PC-3 (cell line): ENCODE measurements at regions not wholly inside any gene's neighbourhood (a gene's known extent, or its start where the extent isn't known, plus 50 kb on each side); places are given as distances from the start of the nearest gene placed in this dataset.

ENCODE experiments used
- ATAC-seq: fragments of 200-7000 bp; cut with Tn5 transposase; 2 replicates; pipeline ENCODE4 v1.9.1; 2020; ENCODE audit warnings: mild to moderate bottlenecking, moderate library complexity
- BruUV-seq: library from RNA; stranded (reverse); fragments of 400-500 nt; replicated peaks from 2 replicates; lab custom pipeline; 2021; lab: Mats Ljungman, UMichigan
- CTCF ChIA-PET: fragments of 300-600 bp; sonication (Branson Sonifier 250); formaldehyde crosslinking; loops from one replicate; lab custom pipeline; 2022; ENCODE audit warnings: antibody characterized with exemption; lab: Charles Lee
- POLR2A ChIA-PET: fragments of 300-600 bp; sonication (Branson Sonifier 250); formaldehyde crosslinking; loops from one replicate; lab custom pipeline; 2022; ENCODE audit warnings: antibody characterized with exemption; ENCODE audit not compliant: unreplicated experiment; lab: Charles Lee
- DNase-seq: peaks from one replicate; pipeline ENCODE4 v3.0.0-alpha.2; 2015
- H2AFZ ChIP-seq: fragments of 300-600 bp; sonication (generic); 2 replicates; pipeline ENCODE4 v1.6.0; 2016; ENCODE audit warnings: antibody characterized with exemption, low read length
- H3F3A ChIP-seq: fragments of 300-600 bp; sonication (generic); one replicate; pipeline ENCODE4 v1.6.0; 2017; ENCODE audit warnings: antibody characterized with exemption, low read length, control low read depth, mild to moderate bottlenecking; ENCODE audit not compliant: unreplicated experiment
- H3K27ac ChIP-seq: fragments of 300-600 bp; sonication (generic); 2 replicates; pipeline ENCODE4 v1.5.1; 2016; ENCODE audit warnings: mild to moderate bottlenecking, low read length
- H3K27me3 ChIP-seq: fragments of 300-600 bp; sonication (generic); 2 replicates; pipeline ENCODE4 v1.6.1; 2016; ENCODE audit warnings: low read length, mixed read lengths
- H3K36me3 ChIP-seq: fragments of 300-600 bp; sonication (generic); 2 replicates; pipeline ENCODE4 v1.6.1; 2016; ENCODE audit warnings: low read depth, mixed run types, low read length, mixed read lengths
- H3K4me1 ChIP-seq: fragments of 300-600 bp; sonication (generic); 2 replicates; pipeline ENCODE4 v1.5.1; 2016; ENCODE audit warnings: low read length; ENCODE audit not compliant: insufficient read depth
- H3K4me2 ChIP-seq: fragments of 300-600 bp; sonication (generic); 2 replicates; pipeline ENCODE4 v1.6.0; 2016; ENCODE audit warnings: low read length
- H3K4me3 ChIP-seq: fragments of 300-600 bp; sonication (generic); 2 replicates; pipeline ENCODE4 v1.5.1; 2016; ENCODE audit warnings: mild to moderate bottlenecking, low read length, mixed read lengths
- H3K79me2 ChIP-seq: fragments of 300-600 bp; sonication (generic); 2 replicates; pipeline ENCODE4 v1.6.1; 2017; ENCODE audit warnings: low read length, mixed read lengths
- H3K9ac ChIP-seq: fragments of 300-600 bp; sonication (generic); 2 replicates; pipeline ENCODE4 v1.6.0; 2016; ENCODE audit warnings: mild to moderate bottlenecking, low read length
- H3K9me2 ChIP-seq: fragments of 300-600 bp; sonication (generic); replicated peaks from 2 replicates; pipeline ENCODE4 v1.6.1; 2016; ENCODE audit warnings: mixed run types, low read length, mixed read lengths
- H3K9me3 ChIP-seq: fragments of 300-600 bp; sonication (generic); 2 replicates; pipeline ENCODE4 v1.6.1; 2016; ENCODE audit warnings: low read length, mixed read lengths
- H4K20me1 ChIP-seq: fragments of 300-600 bp; sonication (generic); 2 replicates; pipeline ENCODE4 v1.6.1; 2016; ENCODE audit warnings: low read length, mixed read lengths
- EZH2 ChIP-seq: fragments of 300-600 bp; sonication (generic); IDR thresholded peaks from one replicate; pipeline ENCODE4 v1.6.1; 2017; ENCODE audit warnings: antibody characterized with exemption, mild to moderate bottlenecking, low read length; ENCODE audit not compliant: unreplicated experiment
- EZH2phosphoT487 ChIP-seq: fragments of 300-600 bp; sonication (generic); IDR thresholded peaks from 2 replicates; pipeline ENCODE4 v1.6.1; 2018; ENCODE audit warnings: mild to moderate bottlenecking, antibody characterized with exemption, low read length, borderline replicate concordance
- intact Hi-C: fragments of 100-400 bp; cut with micrococcal nuclease; formaldehyde crosslinking; loops from 2 replicates; pipeline ENCODE4 v1.9.0; 2023
- TF ChIP-seq, protein P1 (sequence below): fragments of 300-600 bp; sonication (generic); conservative IDR thresholded peaks from 2 replicates; pipeline ENCODE4 v1.5.1; 2017; ENCODE audit warnings: antibody characterized with exemption, low read depth, mild to moderate bottlenecking, low read length

GRCh38 chr10:44786286-44786850 is 124.8 kb upstream of the TMEM72 start:
- DNase-seq (no peak), ATAC-seq (no peak)
- H3K4me1 ChIP-seq, result no peaks in the 10 kb centered on the region
- CTCF ChIA-PET, result no interaction called here
- intact Hi-C loops, result no loop called here
- no peak overlapping the region for H3K4me2 ChIP-seq
- POLR2A ChIA-PET, result no interaction called here
- H3K9me3 ChIP-seq, result no peaks in the 10 kb centered on the region
- H3K36me3 ChIP-seq, result no peaks in the 10 kb centered on the region
- TF ChIP-seq, protein P1, sequence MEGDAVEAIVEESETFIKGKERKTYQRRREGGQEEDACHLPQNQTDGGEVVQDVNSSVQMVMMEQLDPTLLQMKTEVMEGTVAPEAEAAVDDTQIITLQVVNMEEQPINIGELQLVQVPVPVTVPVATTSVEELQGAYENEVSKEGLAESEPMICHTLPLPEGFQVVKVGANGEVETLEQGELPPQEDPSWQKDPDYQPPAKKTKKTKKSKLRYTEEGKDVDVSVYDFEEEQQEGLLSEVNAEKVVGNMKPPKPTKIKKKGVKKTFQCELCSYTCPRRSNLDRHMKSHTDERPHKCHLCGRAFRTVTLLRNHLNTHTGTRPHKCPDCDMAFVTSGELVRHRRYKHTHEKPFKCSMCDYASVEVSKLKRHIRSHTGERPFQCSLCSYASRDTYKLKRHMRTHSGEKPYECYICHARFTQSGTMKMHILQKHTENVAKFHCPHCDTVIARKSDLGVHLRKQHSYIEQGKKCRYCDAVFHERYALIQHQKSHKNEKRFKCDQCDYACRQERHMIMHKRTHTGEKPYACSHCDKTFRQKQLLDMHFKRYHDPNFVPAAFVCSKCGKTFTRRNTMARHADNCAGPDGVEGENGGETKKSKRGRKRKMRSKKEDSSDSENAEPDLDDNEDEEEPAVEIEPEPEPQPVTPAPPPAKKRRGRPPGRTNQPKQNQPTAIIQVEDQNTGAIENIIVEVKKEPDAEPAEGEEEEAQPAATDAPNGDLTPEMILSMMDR, result no peak
- TF ChIP-seq EZH2phosphoT487 (no peak), EZH2 (no peak)
- no peaks in the 10 kb centered on the region for H3F3A ChIP-seq
- H3K27me3 ChIP-seq, result no peaks in the 10 kb centered on the region
- no peak overlapping the region for H3K27ac ChIP-seq
- no peaks in the 10 kb centered on the region for H3K79me2 ChIP-seq
- no peaks in the 10 kb centered on the region for H3K9me2 ChIP-seq
- no peak overlapping the region for H2AFZ ChIP-seq
- H3K4me3 ChIP-seq, result no peak overlapping the region
- H4K20me1 ChIP-seq, result no peaks in the 10 kb centered on the region
- BruUV-seq, result no TSS peak
- H3K9ac ChIP-seq, result no peak overlapping the region

DNA sequence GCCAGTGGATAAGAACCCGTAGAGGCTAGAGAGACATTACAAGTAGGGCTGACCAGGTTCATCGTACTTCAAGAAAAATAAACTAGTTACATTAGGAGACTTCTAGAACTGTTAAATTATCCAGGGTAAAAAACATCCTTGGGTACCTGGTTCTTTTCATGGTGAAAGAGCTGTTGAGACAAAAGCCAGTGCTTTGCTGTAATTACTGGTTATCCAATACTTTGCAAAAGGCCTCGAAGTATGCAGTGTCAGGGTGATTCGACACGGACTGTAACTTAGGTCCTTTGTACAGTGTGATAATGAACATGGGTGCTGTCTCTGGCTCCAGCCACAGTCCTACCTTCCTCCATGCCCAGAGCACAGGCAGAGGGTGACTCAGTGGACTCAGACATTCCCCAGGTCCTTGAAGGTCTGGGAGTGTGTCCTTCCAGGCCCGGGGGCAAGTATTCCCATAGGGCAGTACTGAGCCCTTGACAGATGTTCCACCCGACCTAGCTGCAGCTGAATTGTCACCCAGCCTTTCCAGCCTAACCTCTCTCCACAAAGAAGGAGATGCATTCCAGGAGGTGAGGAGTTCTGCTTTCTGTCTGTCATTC is 123.6 kb upstream of the TMEM72 start:
- ChIA-PET POLR2A (no interaction called here), CTCF (no interaction called here)
- Histone ChIP-seq H2AFZ (no peak overlapping the region), H3K27ac (no peak overlapping the region), H4K20me1 (no peaks in the 10 kb centered on the region), H3F3A (no peaks in the 10 kb centered on the region), H3K9me2 (no peaks in the 10 kb centered on the region), H3K9me3 (no peaks in the 10 kb centered on the region), H3K4me1 (no peaks in the 10 kb centered on the region), H3K9ac (no peak overlapping the region), H3K27me3 (no peaks in the 10 kb centered on the region), H3K36me3 (no peaks in the 10 kb centered on the region), H3K4me2 (no peak overlapping the region), H3K4me3 (no peak overlapping the region), H3K79me2 (no peaks in the 10 kb centered on the region)
- ATAC-seq (no peak), DNase-seq (no peak)
- TF ChIP-seq, protein P1, result no peak
- no peak for TF ChIP-seq EZH2
- TF ChIP-seq EZH2phosphoT487, result no peak
- no TSS peak for BruUV-seq
- intact Hi-C loops, result no loop called here
